GM23338 (cell line): ENCODE measurements at regions not wholly inside any gene's neighbourhood (a gene's known extent, or its start where the extent isn't known, plus 50 kb on each side); places are given as distances from the start of the nearest gene placed in this dataset.

ENCODE experiments used
- CREB1 ChIP-seq: fragments of 250-450 bp; sonication (Bioruptor Pico); IDR thresholded peaks from 2 replicates; pipeline ENCODE4 v1.5.0; 2020; ENCODE audit warnings: low read depth, mild to moderate bottlenecking, moderate library complexity
- EZH2 ChIP-seq: fragments of 200-600 bp; sonication (generic); IDR thresholded peaks from one replicate; pipeline ENCODE4 v1.8.0; 2017; ENCODE audit warnings: antibody characterized with exemption, mild to moderate bottlenecking, low read depth; ENCODE audit not compliant: unreplicated experiment
- EZH2phosphoT487 ChIP-seq: fragments of 200-600 bp; sonication (generic); IDR thresholded peaks from one replicate; pipeline ENCODE4 v1.8.1; 2018; ENCODE audit warnings: antibody characterized with exemption; ENCODE audit not compliant: unreplicated experiment
- POLR2AphosphoS5 ChIP-seq: IDR thresholded peaks from 2 replicates; pipeline ENCODE4 v1.6.1; 2016; ENCODE audit warnings: antibody characterized with exemption, low read depth
- TF ChIP-seq, protein P1 (sequence below), 2 experiments: fragments of 200-600 bp in 1 of 2; sonication (generic) in 1 of 2; conservative IDR thresholded peaks; 2 replicates each; pipeline versions ENCODE4 v1.5.1 to v1.6.1; 2016 to 2017; ENCODE audit warnings: antibody characterized with exemption in 2 of 2, low read depth in 2 of 2, mild to moderate bottlenecking in 2 of 2, moderate library complexity in 1 of 2
- TF ChIP-seq, protein P2 (sequence below): IDR thresholded peaks from one replicate; pipeline ENCODE4 v1.6.1; 2018; ENCODE audit warnings: antibody characterized with exemption; ENCODE audit not compliant: unreplicated experiment

DNA sequence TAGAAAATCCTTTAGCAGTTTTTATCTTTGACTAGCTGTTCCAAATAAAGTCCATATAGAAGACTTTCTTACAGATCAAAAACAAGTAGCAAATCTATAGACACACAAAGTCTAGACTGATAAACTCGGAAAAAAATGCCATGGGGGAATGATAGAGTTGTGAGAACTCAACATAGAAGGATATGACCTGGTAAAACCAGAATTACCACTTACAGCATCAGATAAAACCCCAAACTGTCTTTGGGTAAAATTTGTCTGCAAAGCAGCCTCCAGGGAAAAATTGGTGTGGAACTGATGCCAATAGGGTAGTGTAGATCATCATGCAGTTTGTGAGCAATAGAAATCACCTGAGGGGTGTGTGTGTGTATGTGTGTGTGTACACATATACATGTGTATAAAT is 579.1 kb downstream of the SPOCK3 start:
- TF ChIP-seq, protein P1, sequence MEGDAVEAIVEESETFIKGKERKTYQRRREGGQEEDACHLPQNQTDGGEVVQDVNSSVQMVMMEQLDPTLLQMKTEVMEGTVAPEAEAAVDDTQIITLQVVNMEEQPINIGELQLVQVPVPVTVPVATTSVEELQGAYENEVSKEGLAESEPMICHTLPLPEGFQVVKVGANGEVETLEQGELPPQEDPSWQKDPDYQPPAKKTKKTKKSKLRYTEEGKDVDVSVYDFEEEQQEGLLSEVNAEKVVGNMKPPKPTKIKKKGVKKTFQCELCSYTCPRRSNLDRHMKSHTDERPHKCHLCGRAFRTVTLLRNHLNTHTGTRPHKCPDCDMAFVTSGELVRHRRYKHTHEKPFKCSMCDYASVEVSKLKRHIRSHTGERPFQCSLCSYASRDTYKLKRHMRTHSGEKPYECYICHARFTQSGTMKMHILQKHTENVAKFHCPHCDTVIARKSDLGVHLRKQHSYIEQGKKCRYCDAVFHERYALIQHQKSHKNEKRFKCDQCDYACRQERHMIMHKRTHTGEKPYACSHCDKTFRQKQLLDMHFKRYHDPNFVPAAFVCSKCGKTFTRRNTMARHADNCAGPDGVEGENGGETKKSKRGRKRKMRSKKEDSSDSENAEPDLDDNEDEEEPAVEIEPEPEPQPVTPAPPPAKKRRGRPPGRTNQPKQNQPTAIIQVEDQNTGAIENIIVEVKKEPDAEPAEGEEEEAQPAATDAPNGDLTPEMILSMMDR (conservative IDR thresholded peaks at IDR 0.05; ENCODE audit: low read depth in 2 of 2), result no peak
- TF ChIP-seq EZH2 (no peak), POLR2AphosphoS5 (no peak), EZH2phosphoT487 (no peak), CREB1 (CRISPR knock-in tag) (no peak)
- TF ChIP-seq, protein P2, sequence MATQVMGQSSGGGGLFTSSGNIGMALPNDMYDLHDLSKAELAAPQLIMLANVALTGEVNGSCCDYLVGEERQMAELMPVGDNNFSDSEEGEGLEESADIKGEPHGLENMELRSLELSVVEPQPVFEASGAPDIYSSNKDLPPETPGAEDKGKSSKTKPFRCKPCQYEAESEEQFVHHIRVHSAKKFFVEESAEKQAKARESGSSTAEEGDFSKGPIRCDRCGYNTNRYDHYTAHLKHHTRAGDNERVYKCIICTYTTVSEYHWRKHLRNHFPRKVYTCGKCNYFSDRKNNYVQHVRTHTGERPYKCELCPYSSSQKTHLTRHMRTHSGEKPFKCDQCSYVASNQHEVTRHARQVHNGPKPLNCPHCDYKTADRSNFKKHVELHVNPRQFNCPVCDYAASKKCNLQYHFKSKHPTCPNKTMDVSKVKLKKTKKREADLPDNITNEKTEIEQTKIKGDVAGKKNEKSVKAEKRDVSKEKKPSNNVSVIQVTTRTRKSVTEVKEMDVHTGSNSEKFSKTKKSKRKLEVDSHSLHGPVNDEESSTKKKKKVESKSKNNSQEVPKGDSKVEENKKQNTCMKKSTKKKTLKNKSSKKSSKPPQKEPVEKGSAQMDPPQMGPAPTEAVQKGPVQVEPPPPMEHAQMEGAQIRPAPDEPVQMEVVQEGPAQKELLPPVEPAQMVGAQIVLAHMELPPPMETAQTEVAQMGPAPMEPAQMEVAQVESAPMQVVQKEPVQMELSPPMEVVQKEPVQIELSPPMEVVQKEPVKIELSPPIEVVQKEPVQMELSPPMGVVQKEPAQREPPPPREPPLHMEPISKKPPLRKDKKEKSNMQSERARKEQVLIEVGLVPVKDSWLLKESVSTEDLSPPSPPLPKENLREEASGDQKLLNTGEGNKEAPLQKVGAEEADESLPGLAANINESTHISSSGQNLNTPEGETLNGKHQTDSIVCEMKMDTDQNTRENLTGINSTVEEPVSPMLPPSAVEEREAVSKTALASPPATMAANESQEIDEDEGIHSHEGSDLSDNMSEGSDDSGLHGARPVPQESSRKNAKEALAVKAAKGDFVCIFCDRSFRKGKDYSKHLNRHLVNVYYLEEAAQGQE, result no peak
